Astrocyte of the spinal cord (primary cell): ENCODE measurements at regions not wholly inside any gene's neighbourhood (a gene's known extent, or its start where the extent isn't known, plus 50 kb on each side); places are given as distances from the start of the nearest gene placed in this dataset.
"Not testable (repeated sequence)": the region's sequence is repeated elsewhere in the genome, so short reads cannot be mapped to it uniquely, and the experiment has no call there.

Experiments used
- DNase-seq: peaks from one replicate; pipeline ENCODE4 v3.0.0; 2011; ENCODE audit warnings: low read depth, low spot score
- H3K4me3 ChIP-seq: 2 replicates; pipeline ENCODE4 v1.5.1; 2011; ENCODE audit warnings: low read depth, mild to moderate bottlenecking, low read length, moderate library complexity
- in situ Hi-C: cut with HindIII; loops from 2 replicates; pipeline ENCODE4 v1.10.0; 2017; ENCODE audit warnings: low sequenced_read_pairs
- TF ChIP-seq, protein P1 (sequence below): IDR thresholded peaks from 2 replicates; pipeline ENCODE4 v1.5.1; 2012; ENCODE audit warnings: low read depth, mild to moderate bottlenecking, low read length, inconsistent platforms

DNA sequence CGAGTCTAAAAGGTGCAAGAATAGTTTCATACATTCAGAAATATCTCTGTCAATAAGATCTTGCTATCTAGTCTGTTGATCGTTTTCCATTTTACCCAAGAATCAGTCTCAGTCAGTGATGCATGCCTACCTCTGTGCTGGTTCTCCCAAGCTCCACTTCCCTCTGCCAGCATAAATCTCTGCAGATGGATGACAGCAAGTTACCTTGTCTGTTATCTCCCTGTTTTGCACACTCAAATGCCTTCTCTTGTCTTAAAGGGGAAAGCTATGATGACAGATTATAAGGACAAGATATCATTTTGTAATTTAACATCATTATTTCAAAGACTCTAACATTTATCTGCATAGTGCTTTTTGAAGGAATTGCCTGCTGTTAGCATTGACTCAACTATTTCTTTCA is 802.1 kb upstream of the SEMA6A start:
- in situ Hi-C loops = no loop called here

DNA sequence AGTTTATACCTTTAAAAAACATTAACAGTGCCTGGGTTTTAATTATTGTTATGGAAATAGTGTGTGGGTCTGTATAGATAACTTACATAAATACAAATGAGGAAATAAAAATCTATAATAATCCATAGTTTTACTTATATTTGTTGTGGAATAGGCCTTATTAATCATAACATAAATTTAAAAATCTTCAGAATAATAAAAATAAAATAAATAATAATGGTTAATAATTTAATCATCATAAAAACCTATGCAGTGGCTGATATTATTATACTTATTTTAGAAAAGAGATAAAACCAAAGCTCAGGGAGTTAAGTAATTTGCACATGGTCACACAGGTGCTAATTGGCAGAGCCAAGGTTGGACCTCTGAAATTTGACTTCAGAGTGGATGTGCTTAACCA is 785.3 kb upstream of the SEMA6A start:
- TF ChIP-seq, protein P1, sequence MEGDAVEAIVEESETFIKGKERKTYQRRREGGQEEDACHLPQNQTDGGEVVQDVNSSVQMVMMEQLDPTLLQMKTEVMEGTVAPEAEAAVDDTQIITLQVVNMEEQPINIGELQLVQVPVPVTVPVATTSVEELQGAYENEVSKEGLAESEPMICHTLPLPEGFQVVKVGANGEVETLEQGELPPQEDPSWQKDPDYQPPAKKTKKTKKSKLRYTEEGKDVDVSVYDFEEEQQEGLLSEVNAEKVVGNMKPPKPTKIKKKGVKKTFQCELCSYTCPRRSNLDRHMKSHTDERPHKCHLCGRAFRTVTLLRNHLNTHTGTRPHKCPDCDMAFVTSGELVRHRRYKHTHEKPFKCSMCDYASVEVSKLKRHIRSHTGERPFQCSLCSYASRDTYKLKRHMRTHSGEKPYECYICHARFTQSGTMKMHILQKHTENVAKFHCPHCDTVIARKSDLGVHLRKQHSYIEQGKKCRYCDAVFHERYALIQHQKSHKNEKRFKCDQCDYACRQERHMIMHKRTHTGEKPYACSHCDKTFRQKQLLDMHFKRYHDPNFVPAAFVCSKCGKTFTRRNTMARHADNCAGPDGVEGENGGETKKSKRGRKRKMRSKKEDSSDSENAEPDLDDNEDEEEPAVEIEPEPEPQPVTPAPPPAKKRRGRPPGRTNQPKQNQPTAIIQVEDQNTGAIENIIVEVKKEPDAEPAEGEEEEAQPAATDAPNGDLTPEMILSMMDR = no peak
- no peak overlapping the region for H3K4me3 ChIP-seq
- in situ Hi-C loops = no loop called here
- no peak for DNase-seq

More for the DNA sequence above, 802.1 kb upstream of the SEMA6A start:
- DNase-seq = no peak
- H3K4me3 ChIP-seq = no peak overlapping the region
- TF ChIP-seq, protein P1 = no peak

DNA sequence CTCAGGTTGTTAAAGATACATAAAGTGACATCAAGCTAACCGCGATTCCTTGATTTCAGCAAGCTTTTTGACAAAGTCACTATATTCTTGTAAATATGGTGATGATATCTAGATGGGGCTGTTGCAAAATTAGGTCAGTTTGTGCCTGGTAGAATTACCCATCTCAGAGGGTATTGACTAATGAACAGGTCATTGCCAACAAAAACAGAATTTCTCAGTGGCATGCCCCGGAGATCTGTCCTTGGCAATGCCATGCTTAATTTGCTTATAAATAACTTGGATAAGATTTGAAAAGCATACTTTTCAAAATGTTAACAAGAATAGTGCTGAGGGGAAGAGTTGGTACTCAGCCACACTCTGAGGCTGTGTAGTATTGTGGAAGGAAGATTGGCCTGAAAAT is 783.3 kb upstream of the SEMA6A start:
- no peak for DNase-seq

DNA sequence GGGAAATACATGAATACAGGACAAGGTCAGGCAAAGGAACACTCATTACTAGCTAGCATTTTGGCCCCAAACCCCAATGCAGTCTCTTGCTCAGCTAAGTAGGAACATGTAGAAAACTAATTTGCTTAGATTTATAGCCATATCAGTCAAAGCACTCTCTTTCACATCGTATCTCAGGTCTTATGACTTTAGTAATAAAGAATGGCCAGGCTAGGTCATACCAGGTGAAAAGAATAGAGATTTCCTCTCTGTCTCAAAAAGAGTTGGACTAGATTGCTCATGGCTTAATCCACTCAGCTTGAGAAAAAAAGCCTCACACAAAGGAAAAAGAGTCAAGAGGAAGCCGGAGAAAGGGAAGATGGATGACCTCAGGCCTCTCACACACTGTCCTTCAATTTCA is 772.7 kb upstream of the SEMA6A start:
- TF ChIP-seq, protein P1 = no peak
- DNase-seq = no peak
- in situ Hi-C loops = no loop called here
- H3K4me3 ChIP-seq = no peak overlapping the region

More for the DNA sequence above, 783.3 kb upstream of the SEMA6A start:
- H3K4me3 ChIP-seq = no peak overlapping the region
- TF ChIP-seq, protein P1 = no peak
- in situ Hi-C loops = no loop called here

DNA sequence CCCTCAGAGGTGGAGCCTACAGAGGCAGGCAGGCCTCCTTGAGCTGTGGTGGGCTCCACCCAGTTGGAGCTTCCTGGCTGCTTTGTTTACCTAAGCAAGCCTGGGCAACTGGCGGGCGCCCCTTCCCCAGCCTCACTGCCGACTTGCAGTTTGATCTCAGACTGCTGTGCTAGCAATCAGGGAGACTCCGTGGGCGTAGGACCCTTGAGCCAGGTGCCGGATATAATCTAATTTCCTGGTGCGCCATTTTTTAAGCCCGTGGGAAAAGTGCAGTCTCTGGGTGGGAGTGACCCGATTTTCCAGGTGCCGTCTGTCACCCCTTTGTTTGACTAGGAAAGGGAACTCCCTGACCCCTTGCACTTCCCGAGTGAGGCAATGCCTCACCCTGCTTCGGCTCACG is 769.1 kb upstream of the SEMA6A start:
- DNase-seq, H3K4me3 ChIP-seq, in situ Hi-C loops: not testable (repeated sequence)

DNA sequence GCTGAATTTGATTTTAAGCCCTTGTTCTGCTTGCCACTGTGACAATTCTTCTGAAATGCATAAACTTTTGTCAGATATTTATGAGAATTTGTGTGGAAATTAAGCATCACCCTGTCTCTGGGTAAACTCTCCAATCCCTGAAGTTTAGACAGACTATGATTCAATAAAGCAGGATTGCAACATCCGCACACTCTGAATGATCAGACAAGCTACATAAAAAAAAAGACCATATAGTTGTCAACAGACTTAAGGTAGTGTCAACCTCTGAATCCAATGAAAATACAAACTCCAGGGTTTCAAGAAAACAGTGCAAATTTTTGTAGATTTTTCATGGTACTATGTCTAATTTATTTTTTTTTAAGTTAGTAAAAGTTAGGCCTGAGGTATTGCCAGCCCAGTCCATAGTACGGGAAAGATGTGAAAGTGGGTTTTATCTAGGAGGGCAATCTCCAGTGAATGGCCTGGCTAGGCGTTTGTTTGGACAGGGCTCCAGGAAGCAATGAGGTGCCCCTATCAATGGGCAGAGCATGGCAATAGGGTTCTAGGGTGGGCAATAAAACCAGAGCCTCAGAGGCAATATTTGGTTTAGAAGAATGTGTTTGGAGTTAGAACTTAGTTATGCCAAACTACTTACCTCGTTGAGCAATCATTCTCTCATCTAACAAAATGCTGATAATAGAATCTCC is 762.6 kb upstream of the SEMA6A start:
- H3K4me3 ChIP-seq = no peak overlapping the region
- no peak for DNase-seq
- TF ChIP-seq, protein P1 = no peak
- in situ Hi-C loops = no loop called here

DNA sequence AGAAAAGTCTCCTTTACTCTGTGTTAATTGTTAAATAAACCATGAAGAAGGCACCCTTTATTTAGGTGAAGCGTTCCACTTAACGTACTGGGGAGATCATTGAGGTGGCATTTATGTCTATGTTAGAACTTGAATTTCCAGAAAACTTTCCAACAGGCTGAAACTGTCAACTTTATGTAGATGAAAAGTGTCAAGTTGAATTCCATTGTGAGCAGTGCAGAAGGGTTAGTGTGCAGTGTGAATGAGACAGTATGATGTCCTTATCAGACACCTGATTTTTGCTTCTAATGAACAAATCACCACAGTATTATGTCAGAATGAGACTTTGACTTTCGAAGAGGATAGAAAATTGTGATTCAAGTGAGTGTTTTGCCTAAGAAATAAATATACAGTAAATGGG is 761.6 kb upstream of the SEMA6A start:
- DNase-seq = no peak
- H3K4me3 ChIP-seq = no peak overlapping the region
- in situ Hi-C loops = no loop called here
- TF ChIP-seq, protein P1 = no peak
